Left lung (tissue), 4 donors: ENCODE measurements at regions not wholly inside any gene's neighbourhood (a gene's known extent, or its start where the extent isn't known, plus 50 kb on each side); places are given as distances from the start of the nearest gene placed in this dataset.

Source experiments
- ATAC-seq: fragments of 200-7000 bp; cut with Tn5 transposase; one replicate; pipeline ENCODE4 v1.9.1; 2020; ENCODE audit warnings: moderate library complexity
- DNase-seq, 4 donors: peaks; one replicate each; pipeline ENCODE4 v3.0.0-alpha.2; 2013 to 2020
- H3K27ac ChIP-seq, 2 donors: fragments of 200-600 bp; sonication (generic) in 1 of 2; one replicate each; pipeline versions ENCODE4 v1.5.0 to v1.8.0; 2020 to 2021
- H3K27me3 ChIP-seq, 2 donors: fragments of 200-600 bp; sonication (generic) in 1 of 2; one replicate each; pipeline versions ENCODE4 v1.5.0 to v1.8.0; 2020 to 2021
- H3K36me3 ChIP-seq, 2 donors: fragments of 200-600 bp; sonication (generic) in 1 of 2; one replicate each; pipeline versions ENCODE4 v1.5.0 to v1.8.0; 2020 to 2021
- H3K4me1 ChIP-seq, 2 donors: fragments of 200-600 bp; one replicate each; pipeline ENCODE4 v1.8.0; 2021
- H3K4me3 ChIP-seq, 2 donors: fragments of 200-600 bp; sonication (generic) in 1 of 2; one replicate each; pipeline versions ENCODE4 v1.5.0 to v1.8.0; 2020 to 2021; ENCODE audit warnings: mild to moderate bottlenecking in 1 of 2
- H3K9me3 ChIP-seq, 2 donors: fragments of 200-600 bp; sonication (generic) in 1 of 2; one replicate each; pipeline versions ENCODE4 v1.5.0 to v1.8.0; 2020 to 2021
- intact Hi-C, 2 donors: fragments of 100-400 bp; cut with DNase I; formaldehyde crosslinking; loops; one replicate each; pipeline versions ENCODE4 v1.11.2 to v1.14.2; 2022
- TF ChIP-seq, protein P1 (sequence below), 2 donors: fragments of 200-600 bp; sonication (generic) in 1 of 2; IDR thresholded peaks; one replicate each; pipeline versions ENCODE4 v1.5.0 to v1.8.0; 2021; ENCODE audit warnings: antibody characterized with exemption in 2 of 2
- donor health status: DM: no; HTN: yes; CAD: no.
- donor health status: DM: no; HTN: no; CAD: no.

GRCh38 chr2:196262606-196263005 is 91.2 kb upstream of the STK17B start:
- TF ChIP-seq, protein P1, sequence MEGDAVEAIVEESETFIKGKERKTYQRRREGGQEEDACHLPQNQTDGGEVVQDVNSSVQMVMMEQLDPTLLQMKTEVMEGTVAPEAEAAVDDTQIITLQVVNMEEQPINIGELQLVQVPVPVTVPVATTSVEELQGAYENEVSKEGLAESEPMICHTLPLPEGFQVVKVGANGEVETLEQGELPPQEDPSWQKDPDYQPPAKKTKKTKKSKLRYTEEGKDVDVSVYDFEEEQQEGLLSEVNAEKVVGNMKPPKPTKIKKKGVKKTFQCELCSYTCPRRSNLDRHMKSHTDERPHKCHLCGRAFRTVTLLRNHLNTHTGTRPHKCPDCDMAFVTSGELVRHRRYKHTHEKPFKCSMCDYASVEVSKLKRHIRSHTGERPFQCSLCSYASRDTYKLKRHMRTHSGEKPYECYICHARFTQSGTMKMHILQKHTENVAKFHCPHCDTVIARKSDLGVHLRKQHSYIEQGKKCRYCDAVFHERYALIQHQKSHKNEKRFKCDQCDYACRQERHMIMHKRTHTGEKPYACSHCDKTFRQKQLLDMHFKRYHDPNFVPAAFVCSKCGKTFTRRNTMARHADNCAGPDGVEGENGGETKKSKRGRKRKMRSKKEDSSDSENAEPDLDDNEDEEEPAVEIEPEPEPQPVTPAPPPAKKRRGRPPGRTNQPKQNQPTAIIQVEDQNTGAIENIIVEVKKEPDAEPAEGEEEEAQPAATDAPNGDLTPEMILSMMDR (IDR thresholded peaks at IDR 0.05), result no peak
- Histone ChIP-seq H3K9me3 (no peaks in the 10 kb centered on the region), H3K27me3 (no peaks in the 10 kb centered on the region), H3K27ac (peak overlapping the region; percentile 7 to 80), H3K4me3 (no peak overlapping the region), H3K4me1 (peaks cover 0 to 25% of the 10 kb centered on the region in 2 donors), H3K36me3 (peaks cover 0 to 1% of the 10 kb centered on the region in 2 donors)
- ATAC-seq, result no peak
- DNase-seq, result no peak
- intact Hi-C loops, result no loop called here

- ATAC-seq (peak; percentile 72), DNase-seq (no peak)
- intact Hi-C loops, result no loop called here
- Histone ChIP-seq H3K27ac (peak overlapping the region; percentile 7 to 80), H3K36me3 (no peaks in the 10 kb centered on the region), H3K9me3 (no peaks in the 10 kb centered on the region), H3K4me1 (peaks cover 0 to 32% of the 10 kb centered on the region in 2 donors), H3K27me3 (no peaks in the 10 kb centered on the region), H3K4me3 (no peak overlapping the region)
- TF ChIP-seq, protein P1 (IDR thresholded peaks at IDR 0.05), result no peak
These were observed 91.9 kb upstream of the STK17B start for GRCh38 chr2:196263181-196263747.

DNA sequence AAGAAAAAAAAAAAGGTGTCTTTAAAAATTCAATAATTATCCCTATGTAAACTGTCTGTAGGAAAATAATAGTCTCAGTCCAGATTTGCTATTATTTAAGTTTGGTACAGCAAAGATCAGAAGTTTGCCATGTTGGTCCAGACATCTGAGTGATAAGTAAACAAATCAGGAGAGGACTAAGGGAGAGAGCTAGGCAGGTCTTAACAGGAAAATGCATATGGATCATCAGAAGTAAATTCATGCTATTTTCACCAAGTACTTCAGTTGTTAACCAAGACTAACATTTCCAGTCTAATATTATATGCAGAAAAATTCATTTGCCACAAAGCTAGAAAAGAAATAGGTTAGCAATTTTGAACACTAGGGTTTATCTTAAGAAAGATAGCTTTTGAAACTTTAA is 95.0 kb upstream of the STK17B start:
- H3K27ac ChIP-seq, result no peak overlapping the region
- TF ChIP-seq, protein P1 (IDR thresholded peaks at IDR 0.05), result no peak
- H3K9me3 ChIP-seq, result no peaks in the 10 kb centered on the region
- H3K27me3 ChIP-seq, result no peaks in the 10 kb centered on the region
- peaks cover 0 to 42% of the 10 kb centered on the region in 2 donors for H3K4me1 ChIP-seq
- H3K36me3 ChIP-seq, result no peaks in the 10 kb centered on the region
- H3K4me3 ChIP-seq, result no peak overlapping the region
- intact Hi-C loops, result no loop called here
- DNase-seq, result no peak
- ATAC-seq, result no peak

GRCh38 chr2:196266855-196267254 is 95.5 kb upstream of the STK17B start:
- no peaks in the 10 kb centered on the region for H3K27me3 ChIP-seq
- no peaks in the 10 kb centered on the region for H3K36me3 ChIP-seq
- H3K4me1 ChIP-seq, result peaks cover 0 to 42% of the 10 kb centered on the region in 2 donors
- no peak overlapping the region for H3K27ac ChIP-seq
- ATAC-seq (no peak), DNase-seq (no peak)
- H3K4me3 ChIP-seq, result no peak overlapping the region
- intact Hi-C loops, result no loop called here
- H3K9me3 ChIP-seq, result no peaks in the 10 kb centered on the region
- TF ChIP-seq, protein P1 (IDR thresholded peaks at IDR 0.05), result no peak

DNA sequence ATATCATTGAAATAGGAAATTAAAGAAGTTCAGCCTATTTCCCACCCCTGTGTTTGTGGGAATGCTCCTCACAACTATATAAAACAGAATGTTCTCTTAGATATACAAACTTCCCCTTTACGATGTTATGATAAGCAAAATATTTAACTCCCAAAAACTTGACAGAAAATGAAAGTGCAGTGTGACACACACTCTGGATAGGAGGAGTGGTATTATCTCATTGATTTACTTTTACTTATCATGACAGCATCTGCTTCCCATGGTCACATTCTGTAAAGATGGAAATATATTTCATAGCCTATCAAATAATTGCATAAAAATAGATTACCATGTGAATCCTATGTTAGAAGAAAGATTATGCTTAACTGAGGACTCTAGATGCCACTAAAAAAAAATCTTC is 96.6 kb upstream of the STK17B start:
- Histone ChIP-seq H3K4me3 (no peak overlapping the region), H3K27ac (peak overlapping the region in 1 of 2 donors; percentile 88), H3K9me3 (no peaks in the 10 kb centered on the region), H3K36me3 (no peaks in the 10 kb centered on the region), H3K4me1 (peaks cover 0 to 33% of the 10 kb centered on the region in 2 donors), H3K27me3 (no peaks in the 10 kb centered on the region)
- TF ChIP-seq, protein P1 (IDR thresholded peaks at IDR 0.05), result no peak
- no peak for ATAC-seq
- intact Hi-C loops, result no loop called here
- DNase-seq, result no peak
